Body of pancreas (tissue), 4 donors: ENCODE measurements at regions not wholly inside any gene's neighbourhood (a gene's known extent, or its start where the extent isn't known, plus 50 kb on each side); places are given as distances from the start of the nearest gene placed in this dataset.

Experiments
- ATAC-seq: fragments of 150-250 bp; one replicate; pipeline ENCODE4 v1.9.1; 2016
- DNase-seq, 4 donors: peaks; one replicate each; pipeline ENCODE4 v3.0.0-alpha.2; 2019
- H3K27ac ChIP-seq, 4 donors: fragments of 200-600 bp; sonication (generic); 1 replicate in 3 of 4; 2 replicates in 1 of 4; pipeline versions ENCODE4 v1.5.1 to v1.6.1; 2016 to 2019; ENCODE audit warnings: mild to moderate bottlenecking in 1 of 4, mixed read lengths in 1 of 4, moderate library complexity in 1 of 4
- H3K27me3 ChIP-seq, 2 donors: fragments of 200-600 bp; sonication (generic); one replicate each; pipeline ENCODE4 v1.6.0; 2016; ENCODE audit warnings: mild to moderate bottlenecking in 1 of 2
- H3K36me3 ChIP-seq, 2 donors: fragments of 200-600 bp; sonication (generic); replicated peaks in 1 of 2; 2 replicates each; pipeline ENCODE4 v1.5.1; 2016; ENCODE audit warnings: low read depth in 2 of 2; ENCODE audit not compliant: insufficient read depth in 1 of 2
- H3K4me1 ChIP-seq: fragments of 200-600 bp; sonication (generic); one replicate; pipeline ENCODE4 v1.6.0; 2016
- H3K4me3 ChIP-seq, 2 donors: fragments of 200-600 bp; sonication (generic); 1 replicate in 1 of 2; 2 replicates in 1 of 2; pipeline ENCODE4 v1.5.1; 2016 to 2019
- H3K9me3 ChIP-seq, 3 donors: fragments of 200-600 bp; sonication (generic); 1 replicate in 2 of 3; 2 replicates in 1 of 3; pipeline ENCODE4 v1.5.1; 2016
- CTCF ChIP-seq, 7 experiments: fragments of 450-650 bp in 4 of 7; fragments of 200-600 bp in 3 of 7; sonication (generic) in 3 of 7; IDR thresholded peaks; one replicate each; pipeline ENCODE4 v1.5.1; 2016 to 2019; ENCODE audit warnings: antibody characterized with exemption in 7 of 7
- POLR2A ChIP-seq, 3 donors: fragments of 450-650 bp; IDR thresholded peaks; one replicate each; pipeline ENCODE4 v1.6.1; 2016; ENCODE audit warnings: antibody characterized with exemption in 3 of 3, mild to moderate bottlenecking in 2 of 3
- WGBS, 2 donors: methylation state at CpG; one replicate each; pipeline ENCODE4 v1.1.5; 2017; 5-methylcytosine and 5-hydroxymethylcytosine counted together
- intact Hi-C: fragments of 100-400 bp; cut with DNase I; formaldehyde crosslinking; loops from one replicate; pipeline ENCODE4 v1.15.1; 2023

- Histone ChIP-seq H3K27me3 (no peaks in the 10 kb centered on the region), H3K27ac (no peak overlapping the region), H3K36me3 (no peaks in the 10 kb centered on the region), H3K4me1 (no peaks in the 10 kb centered on the region), H3K9me3 (no peaks in the 10 kb centered on the region), H3K4me3 (no peak overlapping the region)
- ATAC-seq (no peak), DNase-seq (no peak)
- WGBS, 2 donors, result 87 to 90% methylated on average over 2 of the region's 2 CpGs
- TF ChIP-seq POLR2A (IDR thresholded peaks at IDR 0.05) (no peak), CTCF (IDR thresholded peaks at IDR 0.05) (no peak)
- intact Hi-C loops, result no loop called here
These were observed 472.8 kb downstream of the CCDC171 start for GRCh38 chr9:16025627-16026026.

GRCh38 chr9:16026886-16027285 lies 474.0 kb downstream of the CCDC171 start:
- intact Hi-C loops, result no loop called here
- H3K27ac ChIP-seq, result no peak overlapping the region
- no peaks in the 10 kb centered on the region for H3K36me3 ChIP-seq
- no peaks in the 10 kb centered on the region for H3K9me3 ChIP-seq
- no peaks in the 10 kb centered on the region for H3K4me1 ChIP-seq
- DNase-seq (no peak), ATAC-seq (no peak)
- H3K27me3 ChIP-seq, result no peaks in the 10 kb centered on the region
- WGBS, 2 donors, result 61 to 75% methylated on average over 2 of the region's 2 CpGs
- H3K4me3 ChIP-seq, result no peak overlapping the region
- no peak for TF ChIP-seq CTCF (IDR thresholded peaks at IDR 0.05)
- no peak for TF ChIP-seq POLR2A (IDR thresholded peaks at IDR 0.05)

GRCh38 chr9:16028548-16028947 lies 475.7 kb downstream of the CCDC171 start:
- DNase-seq (no peak), ATAC-seq (no peak)
- Histone ChIP-seq H3K4me3 (no peak overlapping the region), H3K27ac (no peak overlapping the region), H3K36me3 (no peaks in the 10 kb centered on the region), H3K9me3 (no peaks in the 10 kb centered on the region), H3K4me1 (no peaks in the 10 kb centered on the region), H3K27me3 (no peaks in the 10 kb centered on the region)
- TF ChIP-seq POLR2A (IDR thresholded peaks at IDR 0.05) (no peak), CTCF (IDR thresholded peaks at IDR 0.05) (no peak)
- WGBS, 2 donors, result 38 to 39% methylated on average over 2 of the region's 2 CpGs
- intact Hi-C loops, result no loop called here

GRCh38 chr9:16029046-16029615 lies 476.3 kb downstream of the CCDC171 start:
- Histone ChIP-seq H3K27me3 (no peaks in the 10 kb centered on the region), H3K9me3 (no peaks in the 10 kb centered on the region), H3K4me1 (no peaks in the 10 kb centered on the region), H3K4me3 (no peak overlapping the region), H3K27ac (no peak overlapping the region), H3K36me3 (no peaks in the 10 kb centered on the region)
- DNase-seq (no peak), ATAC-seq (no peak)
- 68 to 78% methylated on average over 7 of the region's 7 CpGs for WGBS, 2 donors
- no peak for TF ChIP-seq CTCF (IDR thresholded peaks at IDR 0.05)
- no peak for TF ChIP-seq POLR2A (IDR thresholded peaks at IDR 0.05)
- intact Hi-C loops, result no loop called here

- no peak for TF ChIP-seq CTCF (IDR thresholded peaks at IDR 0.05)
- TF ChIP-seq POLR2A (IDR thresholded peaks at IDR 0.05), result no peak
- DNase-seq (no peak), ATAC-seq (no peak)
- Histone ChIP-seq H3K27me3 (no peaks in the 10 kb centered on the region), H3K27ac (no peak overlapping the region), H3K4me1 (no peaks in the 10 kb centered on the region), H3K36me3 (no peaks in the 10 kb centered on the region), H3K9me3 (no peaks in the 10 kb centered on the region), H3K4me3 (no peak overlapping the region)
- intact Hi-C loops, result no loop called here
- WGBS, 2 donors, result 93 to 95% methylated on average over 3 of the region's 3 CpGs
These were observed 477.0 kb downstream of the CCDC171 start for GRCh38 chr9:16029796-16030363.
